ENCODE measurements at regions not wholly inside any gene's neighbourhood (a gene's known extent, or its start where the extent isn't known, plus 50 kb on each side); places are given as distances from the start of the nearest gene placed in this dataset.

GRCh38 chr22:48844056-48844675 is 983.5 kb downstream of the BRD1 start:
- DNase-seq = no peak
- WGBS, 4 donors = 83 to 91% (median 84%) methylated on average over 7 to 20 of the region's 20 CpGs
- H3K27me3 ChIP-seq = no peaks in the 10 kb centered on the region
- intact Hi-C loops (cut with DNase I) = no loop called here
- H3K27ac ChIP-seq = no peak overlapping the region
- H3K36me3 ChIP-seq (replicated peaks in 1 of 2) = no peaks in the 10 kb centered on the region
- no peak overlapping the region for H3K4me3 ChIP-seq
- no peaks in the 10 kb centered on the region for H3K4me1 ChIP-seq (replicated peaks in 1 of 2)
- TF ChIP-seq POLR2A (IDR thresholded peaks at IDR 0.05) (no peak), CTCF (IDR thresholded peaks at IDR 0.05) (no peak)
- H3K9me3 ChIP-seq (replicated peaks in 1 of 3) = no peaks in the 10 kb centered on the region

GRCh38 chr22:48843640-48844039 is 984.0 kb downstream of the BRD1 start:
- H3K27ac ChIP-seq = no peak overlapping the region
- H3K27me3 ChIP-seq = no peaks in the 10 kb centered on the region
- TF ChIP-seq CTCF (IDR thresholded peaks at IDR 0.05) = no peak
- no peaks in the 10 kb centered on the region for H3K4me1 ChIP-seq (replicated peaks in 1 of 2)
- no peaks in the 10 kb centered on the region for H3K9me3 ChIP-seq (replicated peaks in 1 of 3)
- no peak overlapping the region for H3K4me3 ChIP-seq
- H3K36me3 ChIP-seq (replicated peaks in 1 of 2) = no peaks in the 10 kb centered on the region
- intact Hi-C loops (cut with DNase I) = no loop called here
- no peak for DNase-seq
- WGBS, 4 donors = 75 to 85% (median 76%) methylated on average over 6 to 9 of the region's 9 CpGs

GRCh38 chr22:48842976-48843375 is 984.7 kb downstream of the BRD1 start:
- 57 to 73% (median 70%) methylated on average over 5 of the region's 5 CpGs for WGBS, 4 donors
- H3K27ac ChIP-seq = no peak overlapping the region
- no peaks in the 10 kb centered on the region for H3K27me3 ChIP-seq
- TF ChIP-seq POLR2A (IDR thresholded peaks at IDR 0.05) (no peak), CTCF (IDR thresholded peaks at IDR 0.05) (no peak)
- no peak overlapping the region for H3K4me3 ChIP-seq
- no peak for DNase-seq
- no peaks in the 10 kb centered on the region for H3K4me1 ChIP-seq (replicated peaks in 1 of 2)
- H3K9me3 ChIP-seq (replicated peaks in 1 of 3) = no peaks in the 10 kb centered on the region
- no peaks in the 10 kb centered on the region for H3K36me3 ChIP-seq (replicated peaks in 1 of 2)
- intact Hi-C loops (cut with DNase I) = no loop called here

- no peaks in the 10 kb centered on the region for H3K36me3 ChIP-seq (replicated peaks in 1 of 2)
- DNase-seq = no peak
- intact Hi-C loops (cut with DNase I) = no loop called here
- no peak for TF ChIP-seq POLR2A (IDR thresholded peaks at IDR 0.05)
- TF ChIP-seq CTCF (IDR thresholded peaks at IDR 0.05) = no peak
- no peaks in the 10 kb centered on the region for H3K27me3 ChIP-seq
- no peak overlapping the region for H3K4me3 ChIP-seq
- H3K4me1 ChIP-seq (replicated peaks in 1 of 2) = no peaks in the 10 kb centered on the region
- H3K27ac ChIP-seq = no peak overlapping the region
- H3K9me3 ChIP-seq (replicated peaks in 1 of 3) = no peaks in the 10 kb centered on the region
- WGBS, 4 donors = 74 to 80% (median 76%) methylated on average over 17 of the region's 17 CpGs
Observed at GRCh38 chr22:48842583-48842945, 985.1 kb downstream of the BRD1 start.

All from adrenal gland (tissue), 9 donors.